GM13976 (cell line): ENCODE measurements at regions not wholly inside any gene's neighbourhood (a gene's known extent, or its start where the extent isn't known, plus 50 kb on each side); places are given as distances from the start of the nearest gene placed in this dataset.

Experiments
- DNase-seq: peaks from one replicate; pipeline ENCODE4 v3.0.0; 2012; ENCODE audit warnings: low spot score
- CTCF ChIP-seq: IDR thresholded peaks from 2 replicates; pipeline ENCODE4 v1.5.1; 2012; ENCODE audit warnings: borderline replicate concordance, mild to moderate bottlenecking; ENCODE audit not compliant: insufficient read depth; ENCODE audit errors: extremely low read depth, missing control alignments, control extremely low read depth
- in situ Hi-C: fragments of 300-500 bp; cut with MboI; formaldehyde crosslinking; loops from one replicate; pipeline ENCODE4 v1.12.0; 2022; ENCODE audit warnings: low sequenced_read_pairs, mixed read lengths, inconsistent platforms; ENCODE audit not compliant: unreplicated experiment

GRCh38 chr2:167874812-167875211, 372.6 kb downstream of the STK39 start:
- TF ChIP-seq CTCF = no peak
- DNase-seq = no peak
- in situ Hi-C loops = no loop called here

DNA sequence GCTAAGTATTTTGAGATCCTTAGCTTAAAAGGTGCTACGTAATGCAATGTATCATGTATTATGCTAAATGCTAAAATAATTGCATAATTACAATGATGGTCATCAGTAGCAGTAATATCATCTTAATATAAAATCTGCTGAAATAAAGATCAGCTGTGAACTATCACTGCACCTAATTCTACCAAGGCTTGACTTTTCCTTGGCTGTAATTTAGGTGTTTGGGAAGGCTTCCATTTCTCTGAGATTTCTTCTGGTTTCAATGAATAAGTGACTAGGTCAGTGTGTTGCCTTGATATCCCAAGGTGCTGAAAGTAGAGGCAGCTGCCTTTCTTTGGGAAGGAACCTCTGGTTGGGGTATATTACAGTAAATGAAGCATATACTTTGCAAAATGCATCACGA, 376.1 kb downstream of the STK39 start:
- in situ Hi-C loops = no loop called here
- no peak for TF ChIP-seq CTCF
- DNase-seq = no peak

DNA sequence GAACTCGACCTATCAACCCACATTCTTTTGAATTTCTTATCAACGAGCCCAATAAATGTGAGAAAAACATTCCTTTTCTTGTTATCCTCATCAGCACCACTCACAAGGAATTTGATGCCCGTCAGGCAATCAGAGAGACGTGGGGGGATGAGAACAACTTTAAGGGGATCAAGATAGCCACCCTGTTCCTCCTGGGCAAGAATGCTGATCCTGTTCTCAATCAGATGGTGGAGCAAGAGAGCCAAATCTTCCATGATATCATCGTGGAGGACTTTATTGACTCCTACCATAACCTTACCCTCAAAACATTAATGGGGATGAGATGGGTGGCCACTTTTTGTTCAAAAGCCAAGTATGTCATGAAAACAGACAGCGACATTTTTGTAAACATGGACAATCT, 378.2 kb downstream of the STK39 start:
- in situ Hi-C loops = no loop called here

GRCh38 chr2:167863377-167863776, 384.0 kb downstream of the STK39 start:
- no peak for TF ChIP-seq CTCF
- in situ Hi-C loops = no loop called here
- DNase-seq = no peak

More for the DNA sequence above, 378.2 kb downstream of the STK39 start:
- no peak for DNase-seq
- TF ChIP-seq CTCF = no peak

- TF ChIP-seq CTCF = no peak
- in situ Hi-C loops = no loop called here
- no peak for DNase-seq
Measured at GRCh38 chr2:167862782-167863181, 384.6 kb downstream of the STK39 start.

DNA sequence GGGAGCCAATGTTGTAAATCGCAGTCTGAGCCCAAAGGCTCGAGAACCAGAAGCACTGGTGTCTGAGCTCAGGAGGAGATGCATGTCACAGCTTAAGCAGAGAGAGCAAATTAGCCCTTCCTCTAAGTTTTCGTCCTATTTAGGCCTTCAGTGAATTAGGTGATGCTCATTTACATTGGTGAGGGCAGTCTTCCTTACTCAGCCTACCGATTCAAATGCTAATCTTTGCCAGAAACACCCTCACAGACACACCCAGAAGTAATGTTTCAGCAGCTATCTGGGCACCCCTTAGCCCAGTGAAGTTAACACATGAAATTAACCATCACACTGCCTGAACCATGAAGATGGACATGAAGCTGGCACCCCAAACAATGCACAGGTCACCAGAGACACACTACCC, 385.1 kb downstream of the STK39 start:
- in situ Hi-C loops = no loop called here
- no peak for TF ChIP-seq CTCF
- no peak for DNase-seq
